Loucy (cell line): ENCODE measurements at regions not wholly inside any gene's neighbourhood (a gene's known extent, or its start where the extent isn't known, plus 50 kb on each side); places are given as distances from the start of the nearest gene placed in this dataset.

Experiments
- H2AFZ ChIP-seq: fragments of 200-600 bp; sonication (generic); 2 replicates; pipeline ENCODE4 v1.6.0; 2016; ENCODE audit warnings: antibody characterized with exemption, mild to moderate bottlenecking, low read length, moderate library complexity
- H3F3A ChIP-seq: fragments of 200-600 bp; 2 replicates; pipeline ENCODE4 v1.6.0; 2016; ENCODE audit warnings: antibody characterized with exemption, low read depth, mild to moderate bottlenecking
- H3K27me3 ChIP-seq: fragments of 200-600 bp; sonication (generic); 2 replicates; pipeline ENCODE4 v1.6.1; 2014; ENCODE audit warnings: low read length, mild to moderate bottlenecking; ENCODE audit not compliant: insufficient read depth, poor library complexity, severe bottlenecking
- H3K36me3 ChIP-seq: fragments of 200-600 bp; sonication (generic); 2 replicates; pipeline ENCODE4 v1.6.1; 2016; ENCODE audit warnings: low read length; ENCODE audit not compliant: insufficient read depth
- H3K4me1 ChIP-seq: fragments of 200-600 bp; sonication (generic); 2 replicates; pipeline ENCODE4 v1.5.1; 2014; ENCODE audit warnings: low read length, mild to moderate bottlenecking; ENCODE audit not compliant: insufficient read depth, poor library complexity, severe bottlenecking
- H3K4me2 ChIP-seq: fragments of 200-600 bp; sonication (generic); 2 replicates; pipeline ENCODE4 v1.6.0; 2014; ENCODE audit warnings: antibody characterized with exemption, low read length, low read depth, mild to moderate bottlenecking; ENCODE audit not compliant: poor library complexity, severe bottlenecking
- H3K4me3 ChIP-seq: fragments of 200-600 bp; sonication (generic); 2 replicates; pipeline ENCODE4 v1.5.1; 2014; ENCODE audit warnings: low read length, mild to moderate bottlenecking, mixed read lengths; ENCODE audit not compliant: poor library complexity, severe bottlenecking
- H3K79me2 ChIP-seq: fragments of 200-600 bp; sonication (generic); 2 replicates; pipeline ENCODE4 v1.6.1; 2014; ENCODE audit warnings: low read length; ENCODE audit not compliant: insufficient read depth
- H3K9ac ChIP-seq: fragments of 200-600 bp; sonication (generic); 2 replicates; pipeline ENCODE4 v1.6.0; 2014; ENCODE audit warnings: mild to moderate bottlenecking, low read depth, low read length, moderate library complexity; ENCODE audit not compliant: poor library complexity, severe bottlenecking
- H3K9me2 ChIP-seq: fragments of 200-600 bp; sonication (generic); replicated peaks from 2 replicates; pipeline ENCODE4 v1.6.1; 2016; ENCODE audit warnings: low read depth, low read length, mixed read lengths
- H3K9me3 ChIP-seq: fragments of 200-600 bp; sonication (generic); 2 replicates; pipeline ENCODE4 v1.6.1; 2014; ENCODE audit warnings: mild to moderate bottlenecking, antibody characterized with exemption, low read length, low read depth; ENCODE audit not compliant: insufficient read depth
- H4K20me1 ChIP-seq: fragments of 200-600 bp; sonication (generic); 2 replicates; pipeline ENCODE4 v1.6.0; 2014; ENCODE audit warnings: antibody characterized with exemption, low read length, mild to moderate bottlenecking; ENCODE audit not compliant: insufficient read depth, poor library complexity, severe bottlenecking
- EZH2phosphoT487 ChIP-seq: fragments of 200-600 bp; IDR thresholded peaks from 2 replicates; pipeline ENCODE4 v1.6.1; 2018; ENCODE audit warnings: antibody characterized with exemption, mild to moderate bottlenecking, moderate library complexity, borderline replicate concordance
- TF ChIP-seq, protein P1 (sequence below): fragments of 200-600 bp; sonication (generic); conservative IDR thresholded peaks from 2 replicates; pipeline ENCODE4 v1.5.1; 2014; ENCODE audit warnings: mild to moderate bottlenecking, antibody characterized with exemption, low read length

DNA sequence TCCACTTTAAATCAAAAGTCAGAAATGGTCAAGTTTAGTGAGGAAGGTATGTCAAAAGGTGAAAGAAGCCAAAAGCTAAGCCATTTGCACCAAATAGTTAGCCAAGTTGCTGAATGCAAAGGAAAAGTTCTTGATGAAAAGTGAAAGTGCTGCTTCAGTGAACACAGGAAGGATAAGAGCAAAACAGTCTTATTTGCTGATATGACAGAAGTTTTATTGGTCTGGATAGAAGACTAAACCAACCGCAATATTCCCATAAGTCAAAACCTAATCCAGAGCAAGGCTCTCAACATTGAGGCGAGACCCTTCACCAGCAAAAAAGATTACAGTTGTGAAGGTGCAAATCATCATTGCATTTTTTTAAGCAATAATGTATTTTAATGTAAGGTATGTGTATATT is 496.5 kb upstream of the LRATD1 start:
- H3K4me1 ChIP-seq: peaks cover 6% of the 10 kb centered on the region
- peak overlapping the region; percentile 44 for H3K4me2 ChIP-seq
- no peak overlapping the region for H3K9ac ChIP-seq
- no peaks in the 10 kb centered on the region for H3K9me3 ChIP-seq
- peak overlapping the region; percentile 56; the same call in 1 of the 2 replicates for H2AFZ ChIP-seq
- H3K4me3 ChIP-seq: no peak overlapping the region
- no peaks in the 10 kb centered on the region for H3K79me2 ChIP-seq
- H3K27me3 ChIP-seq: no peaks in the 10 kb centered on the region
- H3K36me3 ChIP-seq: no peaks in the 10 kb centered on the region
- H3K9me2 ChIP-seq: no peaks in the 10 kb centered on the region
- H3F3A ChIP-seq: no peaks in the 10 kb centered on the region
- no peaks in the 10 kb centered on the region for H4K20me1 ChIP-seq
- no peak for TF ChIP-seq EZH2phosphoT487
- TF ChIP-seq, protein P1, sequence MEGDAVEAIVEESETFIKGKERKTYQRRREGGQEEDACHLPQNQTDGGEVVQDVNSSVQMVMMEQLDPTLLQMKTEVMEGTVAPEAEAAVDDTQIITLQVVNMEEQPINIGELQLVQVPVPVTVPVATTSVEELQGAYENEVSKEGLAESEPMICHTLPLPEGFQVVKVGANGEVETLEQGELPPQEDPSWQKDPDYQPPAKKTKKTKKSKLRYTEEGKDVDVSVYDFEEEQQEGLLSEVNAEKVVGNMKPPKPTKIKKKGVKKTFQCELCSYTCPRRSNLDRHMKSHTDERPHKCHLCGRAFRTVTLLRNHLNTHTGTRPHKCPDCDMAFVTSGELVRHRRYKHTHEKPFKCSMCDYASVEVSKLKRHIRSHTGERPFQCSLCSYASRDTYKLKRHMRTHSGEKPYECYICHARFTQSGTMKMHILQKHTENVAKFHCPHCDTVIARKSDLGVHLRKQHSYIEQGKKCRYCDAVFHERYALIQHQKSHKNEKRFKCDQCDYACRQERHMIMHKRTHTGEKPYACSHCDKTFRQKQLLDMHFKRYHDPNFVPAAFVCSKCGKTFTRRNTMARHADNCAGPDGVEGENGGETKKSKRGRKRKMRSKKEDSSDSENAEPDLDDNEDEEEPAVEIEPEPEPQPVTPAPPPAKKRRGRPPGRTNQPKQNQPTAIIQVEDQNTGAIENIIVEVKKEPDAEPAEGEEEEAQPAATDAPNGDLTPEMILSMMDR: no peak

DNA sequence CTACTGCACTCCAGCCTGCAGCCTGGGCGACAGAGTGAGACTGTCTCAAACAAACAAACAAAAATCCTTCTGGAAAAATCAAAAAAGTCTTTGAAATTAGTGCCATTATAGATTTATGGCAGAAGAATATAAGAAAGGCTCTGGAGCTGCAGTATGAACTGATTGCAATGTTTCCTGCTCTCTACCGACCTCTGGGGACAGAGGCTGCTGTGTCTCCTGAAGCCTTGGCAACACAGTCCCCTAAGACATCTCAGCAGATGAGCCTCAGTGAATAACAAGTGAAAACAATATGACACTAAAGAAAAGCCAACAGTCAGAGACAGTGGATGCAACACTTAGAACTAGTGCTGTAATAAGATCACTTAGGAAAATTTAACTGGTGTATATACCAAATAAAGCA is 494.9 kb upstream of the LRATD1 start:
- H3K36me3 ChIP-seq: no peaks in the 10 kb centered on the region

DNA sequence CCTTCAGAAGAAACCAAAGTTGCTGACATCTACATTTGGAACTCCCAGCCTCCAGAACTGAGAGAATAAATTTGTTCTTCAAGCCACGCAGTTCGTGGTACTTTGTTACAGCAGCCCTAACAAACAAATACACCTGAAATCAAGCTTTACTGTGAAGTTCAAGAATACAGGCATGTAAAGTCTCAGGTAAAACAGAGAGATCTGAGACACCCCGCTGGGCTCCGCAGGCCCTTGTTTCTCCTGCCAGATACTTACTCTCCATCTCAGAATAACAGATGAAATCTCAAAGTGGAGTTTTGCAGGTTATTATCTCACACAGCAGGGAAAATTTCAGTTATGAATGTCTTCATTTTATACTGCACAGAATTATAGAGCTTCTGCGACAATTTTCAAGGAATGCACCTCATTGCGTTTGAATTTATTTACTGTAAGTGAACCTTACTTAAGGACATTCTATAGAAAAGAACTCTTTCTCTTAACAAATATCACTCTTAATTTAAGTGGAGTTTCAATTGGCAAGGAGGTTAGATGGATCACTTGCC is 492.4 kb upstream of the LRATD1 start:
- H3K79me2 ChIP-seq: no peaks in the 10 kb centered on the region
- no peaks in the 10 kb centered on the region for H3K9me2 ChIP-seq
- H3K9me3 ChIP-seq: no peaks in the 10 kb centered on the region
- H3K9ac ChIP-seq: no peak overlapping the region
- no peak overlapping the region for H3K4me2 ChIP-seq
- H4K20me1 ChIP-seq: no peaks in the 10 kb centered on the region
- H3K4me1 ChIP-seq: peaks cover 6% of the 10 kb centered on the region
- H3K36me3 ChIP-seq: no peaks in the 10 kb centered on the region
- no peak for TF ChIP-seq EZH2phosphoT487
- TF ChIP-seq, protein P1: no peak
- no peak overlapping the region for H3K4me3 ChIP-seq
- no peak overlapping the region for H2AFZ ChIP-seq
- no peaks in the 10 kb centered on the region for H3K27me3 ChIP-seq
- H3F3A ChIP-seq: no peaks in the 10 kb centered on the region

More for the DNA sequence above, 494.9 kb upstream of the LRATD1 start:
- no peaks in the 10 kb centered on the region for H3K79me2 ChIP-seq
- H3K27me3 ChIP-seq: no peaks in the 10 kb centered on the region
- H3F3A ChIP-seq: no peaks in the 10 kb centered on the region
- no peaks in the 10 kb centered on the region for H3K9me3 ChIP-seq
- H3K4me2 ChIP-seq: no peak overlapping the region
- H3K4me3 ChIP-seq: no peak overlapping the region
- H3K9me2 ChIP-seq: no peaks in the 10 kb centered on the region
- H4K20me1 ChIP-seq: no peaks in the 10 kb centered on the region
- no peak for TF ChIP-seq EZH2phosphoT487
- TF ChIP-seq, protein P1: no peak; the same call in 1 of the 2 replicates
- H2AFZ ChIP-seq: no peak overlapping the region
- H3K4me1 ChIP-seq: peaks cover 6% of the 10 kb centered on the region
- H3K9ac ChIP-seq: no peak overlapping the region
